ENCODE measurements at regions not wholly inside any gene's neighbourhood (a gene's known extent, or its start where the extent isn't known, plus 50 kb on each side); places are given as distances from the start of the nearest gene placed in this dataset.

- Histone ChIP-seq H3K4me3 (no peak overlapping the region), H3K27ac (no peak overlapping the region), H3K27me3 (no peaks in the 10 kb centered on the region), H3K4me1 (peaks cover 0 to 16% (median 0%) of the 10 kb centered on the region in 4 donors), H3K9me3 (no peaks in the 10 kb centered on the region), H3K36me3 (peaks cover 0 to 9% (median 0%) of the 10 kb centered on the region in 4 donors)
- WGBS, 5 donors = 69 to 79% (median 76%) methylated on average over 2 of the region's 2 CpGs
- DNase-seq = no peak
- TF ChIP-seq EP300 (IDR thresholded peaks at IDR 0.05) = no peak
- TF ChIP-seq, protein P1, sequence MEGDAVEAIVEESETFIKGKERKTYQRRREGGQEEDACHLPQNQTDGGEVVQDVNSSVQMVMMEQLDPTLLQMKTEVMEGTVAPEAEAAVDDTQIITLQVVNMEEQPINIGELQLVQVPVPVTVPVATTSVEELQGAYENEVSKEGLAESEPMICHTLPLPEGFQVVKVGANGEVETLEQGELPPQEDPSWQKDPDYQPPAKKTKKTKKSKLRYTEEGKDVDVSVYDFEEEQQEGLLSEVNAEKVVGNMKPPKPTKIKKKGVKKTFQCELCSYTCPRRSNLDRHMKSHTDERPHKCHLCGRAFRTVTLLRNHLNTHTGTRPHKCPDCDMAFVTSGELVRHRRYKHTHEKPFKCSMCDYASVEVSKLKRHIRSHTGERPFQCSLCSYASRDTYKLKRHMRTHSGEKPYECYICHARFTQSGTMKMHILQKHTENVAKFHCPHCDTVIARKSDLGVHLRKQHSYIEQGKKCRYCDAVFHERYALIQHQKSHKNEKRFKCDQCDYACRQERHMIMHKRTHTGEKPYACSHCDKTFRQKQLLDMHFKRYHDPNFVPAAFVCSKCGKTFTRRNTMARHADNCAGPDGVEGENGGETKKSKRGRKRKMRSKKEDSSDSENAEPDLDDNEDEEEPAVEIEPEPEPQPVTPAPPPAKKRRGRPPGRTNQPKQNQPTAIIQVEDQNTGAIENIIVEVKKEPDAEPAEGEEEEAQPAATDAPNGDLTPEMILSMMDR (IDR thresholded peaks at IDR 0.05) = no peak
- no peak for TF ChIP-seq POLR2AphosphoS5 (IDR thresholded peaks at IDR 0.05)
- TF ChIP-seq POLR2A (IDR thresholded peaks at IDR 0.05) = no peak
- intact Hi-C loops (cut with DNase I; ENCODE audit: low total_unique reads) = no loop called here
These were observed 87.6 kb upstream of the SLC4A4 start for GRCh38 chr4:71251261-71251660.

GRCh38 chr4:71253545-71253944 lies 85.3 kb upstream of the SLC4A4 start:
- WGBS, 5 donors = 67 to 86% (median 79%) methylated on average over 1 of the region's 1 CpG
- TF ChIP-seq POLR2AphosphoS5 (IDR thresholded peaks at IDR 0.05) (no peak), POLR2A (IDR thresholded peaks at IDR 0.05) (no peak), EP300 (IDR thresholded peaks at IDR 0.05) (no peak)
- TF ChIP-seq, protein P1 (IDR thresholded peaks at IDR 0.05) = no peak
- peaks cover 0 to 9% (median 0%) of the 10 kb centered on the region in 4 donors for H3K36me3 ChIP-seq
- H3K27ac ChIP-seq = no peak overlapping the region
- no peak for DNase-seq
- H3K4me1 ChIP-seq = peaks cover 0 to 16% (median 0%) of the 10 kb centered on the region in 4 donors
- H3K27me3 ChIP-seq = no peaks in the 10 kb centered on the region
- intact Hi-C loops (cut with DNase I; ENCODE audit: low total_unique reads) = no loop called here
- H3K4me3 ChIP-seq = no peak overlapping the region
- H3K9me3 ChIP-seq = no peaks in the 10 kb centered on the region

GRCh38 chr4:71254451-71255012 lies 84.3 kb upstream of the SLC4A4 start:
- WGBS, 5 donors = 64 to 82% (median 77%) methylated on average over 2 of the region's 2 CpGs
- Histone ChIP-seq H3K4me1 (peaks cover 0 to 18% (median under 1%) of the 10 kb centered on the region in 4 donors), H3K27ac (no peak overlapping the region), H3K9me3 (no peaks in the 10 kb centered on the region), H3K27me3 (no peaks in the 10 kb centered on the region), H3K36me3 (peaks cover 0 to 9% (median 0%) of the 10 kb centered on the region in 4 donors), H3K4me3 (no peak overlapping the region)
- TF ChIP-seq, protein P1 (IDR thresholded peaks at IDR 0.05) = no peak
- TF ChIP-seq POLR2AphosphoS5 (IDR thresholded peaks at IDR 0.05) = no peak
- TF ChIP-seq POLR2A (IDR thresholded peaks at IDR 0.05) = no peak
- TF ChIP-seq EP300 (IDR thresholded peaks at IDR 0.05) = no peak
- no peak for DNase-seq
- intact Hi-C loops (cut with DNase I; ENCODE audit: low total_unique reads) = no loop called here

GRCh38 chr4:71255976-71256375 lies 82.8 kb upstream of the SLC4A4 start:
- DNase-seq = no peak
- H3K27me3 ChIP-seq = no peaks in the 10 kb centered on the region
- peaks cover 0 to 9% (median 0%) of the 10 kb centered on the region in 4 donors for H3K36me3 ChIP-seq
- TF ChIP-seq POLR2AphosphoS5 (IDR thresholded peaks at IDR 0.05) (no peak), POLR2A (IDR thresholded peaks at IDR 0.05) (no peak), EP300 (IDR thresholded peaks at IDR 0.05) (no peak)
- TF ChIP-seq, protein P1 (IDR thresholded peaks at IDR 0.05) = no peak
- H3K9me3 ChIP-seq = no peaks in the 10 kb centered on the region
- intact Hi-C loops (cut with DNase I; ENCODE audit: low total_unique reads) = no loop called here
- peaks cover 5 to 33% (median 10%) of the 10 kb centered on the region in 4 donors for H3K4me1 ChIP-seq
- H3K4me3 ChIP-seq = no peak overlapping the region
- H3K27ac ChIP-seq = no peak overlapping the region
- 93 to 100% (median 99%) methylated on average over 1 of the region's 1 CpG for WGBS, 5 donors
